ENCODE measurements at regions not wholly inside any gene's neighbourhood (a gene's known extent, or its start where the extent isn't known, plus 50 kb on each side); places are given as distances from the start of the nearest gene placed in this dataset.

DNA sequence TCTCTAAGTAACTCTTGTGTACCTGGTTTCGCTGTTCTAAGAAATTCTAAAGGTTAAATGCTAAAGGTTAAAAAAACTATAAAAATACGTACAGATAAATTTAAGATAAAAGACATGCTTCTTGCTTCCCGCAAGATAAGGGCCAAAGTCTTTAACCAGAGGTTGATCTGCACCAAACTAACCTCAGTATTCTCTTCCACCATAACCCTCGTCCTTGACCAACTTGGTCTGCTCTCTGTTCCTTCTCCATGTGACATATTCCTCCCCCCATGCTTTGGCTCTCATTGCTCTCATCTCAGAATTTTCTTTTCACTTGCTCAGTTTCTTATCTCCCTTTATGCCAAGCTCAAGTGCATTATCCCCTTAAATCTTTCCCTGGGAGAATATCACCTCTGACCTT lies 330.5 kb upstream of the ZFHX3 start:
- Histone ChIP-seq H3K27ac (ENCODE audit: control insufficient read depth, insufficient read depth) (no peak overlapping the region), H3K4me3 (no peak overlapping the region), H3K4me2 (ENCODE audit: control insufficient read depth, insufficient read depth) (no peak overlapping the region), H2AFZ (ENCODE audit: control insufficient read depth, low read depth, low read length) (no peak overlapping the region), H3K79me2 (ENCODE audit: control insufficient read depth, insufficient read depth, low read length) (no peaks in the 10 kb centered on the region), H3K36me3 (ENCODE audit: control insufficient read depth in 2 of 2, insufficient read depth in 2 of 2, low read length in 1 of 2) (no peaks in the 10 kb centered on the region), H4K20me1 (ENCODE audit: control insufficient read depth, insufficient read depth) (no peaks in the 10 kb centered on the region), H3K4me1 (ENCODE audit: control insufficient read depth, insufficient read depth, low read length) (no peaks in the 10 kb centered on the region), H3K27me3 (replicated peaks in 1 of 2; ENCODE audit: control insufficient read depth in 2 of 2, insufficient read depth in 2 of 2, low read length in 1 of 2) (no peaks in the 10 kb centered on the region; a peak in 2 of 4 replicates), H3K9ac (ENCODE audit: control insufficient read depth, insufficient read depth, low read length) (no peak overlapping the region), H3K9me3 (replicated peaks; ENCODE audit: control insufficient read depth, insufficient read depth, low read length) (no peaks in the 10 kb centered on the region)
- ATAC-seq = no peak
- BruUV-seq (replicated peaks) = no TSS peak
- ChIA-PET CTCF (interaction anchor here (0.6 kb wide), 1 partner anchor 978 kb away, joined by 3 read pairs; no protein-coding TSS in a partner anchor), RAD21 (ENCODE audit: unreplicated experiment) (no interaction called here), SMC1A (ENCODE audit: uncharacterized antibody, unreplicated experiment) (no interaction called here), POLR2A (no interaction called here)
- in situ Hi-C loops (cut with MboI) = no loop called here
- intact Hi-C loops (cut with micrococcal nuclease; ENCODE audit: unreplicated experiment) = no loop called here
- WGBS (ENCODE audit: insufficient coverage, insufficient replicate concordance, low lambda C conversion rate, missing lambda C conversion rate) = 25% methylated on average over 4 of the region's 4 CpGs
- no peak for DNase-seq (ENCODE audit: low read depth, low spot score)
- no peak for TF ChIP-seq IKZF1 (conservative IDR thresholded peaks at IDR 0.05)
- TF ChIP-seq, protein P1, sequence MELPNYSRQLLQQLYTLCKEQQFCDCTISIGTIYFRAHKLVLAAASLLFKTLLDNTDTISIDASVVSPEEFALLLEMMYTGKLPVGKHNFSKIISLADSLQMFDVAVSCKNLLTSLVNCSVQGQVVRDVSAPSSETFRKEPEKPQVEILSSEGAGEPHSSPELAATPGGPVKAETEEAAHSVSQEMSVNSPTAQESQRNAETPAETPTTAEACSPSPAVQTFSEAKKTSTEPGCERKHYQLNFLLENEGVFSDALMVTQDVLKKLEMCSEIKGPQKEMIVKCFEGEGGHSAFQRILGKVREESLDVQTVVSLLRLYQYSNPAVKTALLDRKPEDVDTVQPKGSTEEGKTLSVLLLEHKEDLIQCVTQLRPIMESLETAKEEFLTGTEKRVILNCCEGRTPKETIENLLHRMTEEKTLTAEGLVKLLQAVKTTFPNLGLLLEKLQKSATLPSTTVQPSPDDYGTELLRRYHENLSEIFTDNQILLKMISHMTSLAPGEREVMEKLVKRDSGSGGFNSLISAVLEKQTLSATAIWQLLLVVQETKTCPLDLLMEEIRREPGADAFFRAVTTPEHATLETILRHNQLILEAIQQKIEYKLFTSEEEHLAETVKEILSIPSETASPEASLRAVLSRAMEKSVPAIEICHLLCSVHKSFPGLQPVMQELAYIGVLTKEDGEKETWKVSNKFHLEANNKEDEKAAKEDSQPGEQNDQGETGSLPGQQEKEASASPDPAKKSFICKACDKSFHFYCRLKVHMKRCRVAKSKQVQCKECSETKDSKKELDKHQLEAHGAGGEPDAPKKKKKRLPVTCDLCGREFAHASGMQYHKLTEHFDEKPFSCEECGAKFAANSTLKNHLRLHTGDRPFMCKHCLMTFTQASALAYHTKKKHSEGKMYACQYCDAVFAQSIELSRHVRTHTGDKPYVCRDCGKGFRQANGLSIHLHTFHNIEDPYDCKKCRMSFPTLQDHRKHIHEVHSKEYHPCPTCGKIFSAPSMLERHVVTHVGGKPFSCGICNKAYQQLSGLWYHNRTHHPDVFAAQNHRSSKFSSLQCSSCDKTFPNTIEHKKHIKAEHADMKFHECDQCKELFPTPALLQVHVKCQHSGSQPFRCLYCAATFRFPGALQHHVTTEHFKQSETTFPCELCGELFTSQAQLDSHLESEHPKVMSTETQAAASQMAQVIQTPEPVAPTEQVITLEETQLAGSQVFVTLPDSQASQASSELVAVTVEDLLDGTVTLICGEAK (IDR thresholded peaks at IDR 0.05; ENCODE audit: borderline replicate concordance) = no peak
- TF ChIP-seq NRF1 (conservative IDR thresholded peaks at IDR 0.05; ENCODE audit: low read depth, low read length) = no peak
- no peak for TF ChIP-seq SREBF2 (IDR thresholded peaks at IDR 0.05; ENCODE audit: low read length)
- TF ChIP-seq SUPT20H (IDR thresholded peaks at IDR 0.05; ENCODE audit: borderline replicate concordance, control insufficient read depth, low read depth, low read length) = no peak
- TF ChIP-seq SUZ12 (IDR thresholded peaks at IDR 0.05; ENCODE audit: unreplicated experiment) = no peak
- TF ChIP-seq ETV6 (conservative IDR thresholded peaks at IDR 0.05 in 1 of 2, IDR thresholded peaks at IDR 0.05 in 1 of 2; ENCODE audit: borderline replicate concordance in 1 of 2, low read depth in 1 of 2) = no peak
- no peak for TF ChIP-seq E4F1 (IDR thresholded peaks at IDR 0.05; ENCODE audit: borderline replicate concordance, partially characterized antibody)
- TF ChIP-seq NKRF (conservative IDR thresholded peaks at IDR 0.05) = no peak
- no peak for FAIRE-seq
